Choroid plexus epithelial cell (primary cell): ENCODE measurements at regions not wholly inside any gene's neighbourhood (a gene's known extent, or its start where the extent isn't known, plus 50 kb on each side); places are given as distances from the start of the nearest gene placed in this dataset.
"Not testable (repeated sequence)": the region's sequence is repeated elsewhere in the genome, so short reads cannot be mapped to it uniquely, and the experiment has no call there.

Source experiments
- DNase-seq: peaks from one replicate; pipeline ENCODE4 v3.0.0-alpha.2; 2010; ENCODE audit warnings: low read depth
- H3K4me3 ChIP-seq: 2 replicates; pipeline ENCODE4 v1.5.1; 2011; ENCODE audit warnings: low read depth, mild to moderate bottlenecking, control low read depth, low read length, moderate library complexity
- TF ChIP-seq, protein P1 (sequence below): conservative IDR thresholded peaks from 2 replicates; pipeline ENCODE4 v1.5.1; 2011; ENCODE audit warnings: low read depth, mild to moderate bottlenecking, control low read depth, inconsistent platforms, low read length, moderate library complexity

DNA sequence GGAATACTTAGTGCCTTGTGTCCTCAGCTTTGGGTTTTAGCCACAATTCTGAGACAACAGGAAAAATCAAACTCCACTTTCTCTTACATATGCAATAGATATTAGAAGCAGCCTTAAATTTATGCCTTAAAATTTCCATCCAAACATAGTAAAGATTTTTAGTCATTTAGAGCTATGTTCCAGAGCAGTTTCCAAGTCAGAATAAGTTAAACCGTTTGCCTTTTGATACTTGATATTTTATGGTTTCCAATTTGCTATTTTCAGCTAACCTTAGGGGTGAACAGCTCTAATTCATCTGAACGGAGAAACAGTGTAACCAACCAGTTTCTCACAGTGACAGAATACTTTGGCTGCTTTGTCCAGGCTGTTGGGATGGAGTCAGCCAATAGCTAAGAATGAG, 125.8 kb upstream of the RXFP1 start:
- DNase-seq: no peak
- no peak overlapping the region for H3K4me3 ChIP-seq
- TF ChIP-seq, protein P1, sequence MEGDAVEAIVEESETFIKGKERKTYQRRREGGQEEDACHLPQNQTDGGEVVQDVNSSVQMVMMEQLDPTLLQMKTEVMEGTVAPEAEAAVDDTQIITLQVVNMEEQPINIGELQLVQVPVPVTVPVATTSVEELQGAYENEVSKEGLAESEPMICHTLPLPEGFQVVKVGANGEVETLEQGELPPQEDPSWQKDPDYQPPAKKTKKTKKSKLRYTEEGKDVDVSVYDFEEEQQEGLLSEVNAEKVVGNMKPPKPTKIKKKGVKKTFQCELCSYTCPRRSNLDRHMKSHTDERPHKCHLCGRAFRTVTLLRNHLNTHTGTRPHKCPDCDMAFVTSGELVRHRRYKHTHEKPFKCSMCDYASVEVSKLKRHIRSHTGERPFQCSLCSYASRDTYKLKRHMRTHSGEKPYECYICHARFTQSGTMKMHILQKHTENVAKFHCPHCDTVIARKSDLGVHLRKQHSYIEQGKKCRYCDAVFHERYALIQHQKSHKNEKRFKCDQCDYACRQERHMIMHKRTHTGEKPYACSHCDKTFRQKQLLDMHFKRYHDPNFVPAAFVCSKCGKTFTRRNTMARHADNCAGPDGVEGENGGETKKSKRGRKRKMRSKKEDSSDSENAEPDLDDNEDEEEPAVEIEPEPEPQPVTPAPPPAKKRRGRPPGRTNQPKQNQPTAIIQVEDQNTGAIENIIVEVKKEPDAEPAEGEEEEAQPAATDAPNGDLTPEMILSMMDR: no peak

DNA sequence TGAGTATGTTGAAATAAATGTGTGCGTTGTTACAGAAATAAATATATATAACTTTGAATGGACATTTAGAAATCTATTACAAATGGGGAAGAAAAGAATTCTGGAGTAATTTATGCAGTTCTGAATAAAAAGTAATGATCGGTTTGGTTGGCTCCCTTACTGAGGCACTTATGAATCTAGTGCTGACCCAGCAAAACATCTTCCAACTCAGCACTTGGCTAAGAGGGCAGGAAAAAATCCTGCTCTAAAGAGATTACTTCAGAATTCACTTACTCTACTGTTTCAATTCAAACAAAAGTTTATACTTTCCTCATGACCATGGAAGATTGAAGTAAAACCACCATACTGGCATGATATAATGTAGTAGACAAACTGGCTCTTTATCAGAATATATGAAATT, 123.9 kb upstream of the RXFP1 start:
- no peak for DNase-seq
- H3K4me3 ChIP-seq: no peak overlapping the region
- TF ChIP-seq, protein P1: no peak

DNA sequence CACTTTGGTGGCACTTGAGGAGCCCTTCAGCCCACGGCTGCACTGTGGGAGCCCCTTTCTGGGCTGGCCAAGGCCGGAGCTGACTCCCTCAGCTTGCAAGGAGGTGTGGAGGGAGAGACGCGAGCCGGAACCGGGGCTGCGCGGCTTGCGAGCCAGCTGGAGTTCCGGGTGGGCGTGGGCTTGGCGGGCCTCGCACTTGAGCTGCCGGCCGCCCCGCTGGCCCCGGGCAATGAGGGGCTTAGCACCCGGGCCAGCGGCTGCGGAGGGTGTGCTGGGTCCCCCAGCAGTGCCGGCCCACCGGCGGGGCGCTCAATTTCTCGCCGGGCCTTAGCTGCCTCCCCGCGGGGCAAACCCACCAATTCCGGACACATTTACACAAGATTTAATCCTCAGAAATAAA, 113.7 kb upstream of the RXFP1 start:
- not testable (repeated sequence) for DNase-seq, H3K4me3 ChIP-seq

DNA sequence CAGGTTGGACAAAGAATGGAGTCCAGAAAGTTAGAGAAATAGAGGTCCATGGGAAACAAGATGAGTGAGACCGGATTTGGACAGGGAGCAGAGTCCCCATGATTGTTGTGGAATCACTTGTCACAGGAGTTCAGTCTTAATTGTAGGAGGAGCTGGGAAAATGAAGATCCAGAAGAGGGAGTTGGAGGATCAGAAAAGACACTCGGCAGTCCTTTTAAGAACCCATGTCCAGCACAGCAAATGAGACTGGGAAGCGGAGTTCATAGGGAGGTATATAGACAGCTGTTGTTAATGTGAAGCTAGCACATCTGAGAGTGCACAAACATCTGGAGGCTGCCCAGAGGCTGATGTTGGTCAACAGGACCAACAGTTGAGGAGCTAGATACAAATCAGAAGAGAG, 111.4 kb upstream of the RXFP1 start:
- TF ChIP-seq, protein P1: peak; percentile 52
- H3K4me3 ChIP-seq: no peak overlapping the region
- peak; percentile 74 for DNase-seq

DNA sequence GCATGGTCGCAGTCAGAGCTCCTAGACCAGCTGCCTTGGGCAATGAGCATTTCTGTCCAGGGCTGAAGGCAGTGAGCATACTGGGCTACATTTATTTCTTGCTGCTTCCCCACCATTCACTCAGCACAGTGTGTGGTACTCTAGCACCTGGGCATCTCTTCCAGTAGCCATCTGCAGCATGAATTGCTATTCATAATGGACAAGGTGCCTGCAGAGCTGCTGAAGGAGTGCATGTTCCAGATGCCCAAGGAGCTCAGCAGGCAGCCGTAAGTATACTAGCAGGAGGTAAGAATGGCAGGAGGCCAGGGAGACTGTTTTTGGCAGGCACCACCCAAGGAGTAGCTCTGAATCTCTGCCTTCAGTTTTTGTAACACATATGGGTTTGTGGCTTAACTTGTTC, 110.4 kb upstream of the RXFP1 start:
- TF ChIP-seq, protein P1: no peak
- no peak overlapping the region for H3K4me3 ChIP-seq
- DNase-seq: peak; percentile 47

DNA sequence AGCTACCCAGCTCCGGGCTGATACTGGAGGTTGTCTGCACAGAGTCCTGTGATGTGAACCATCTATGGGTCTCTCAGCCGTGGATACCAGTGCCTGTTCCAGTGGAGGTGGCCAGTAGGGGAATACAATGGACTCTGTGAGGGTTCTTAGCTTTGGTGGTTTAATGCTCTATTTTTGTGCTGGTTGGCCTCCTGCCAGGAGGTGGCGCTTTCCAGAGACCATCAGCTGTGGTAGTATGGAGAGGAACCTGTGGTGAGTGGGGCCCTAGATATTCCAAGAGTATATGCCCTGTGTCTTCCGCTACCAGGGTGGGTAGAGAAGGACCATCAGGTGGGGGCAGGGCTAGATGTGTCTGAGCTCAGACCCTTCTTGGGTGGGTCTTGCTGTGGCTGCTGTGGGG, 103.0 kb upstream of the RXFP1 start:
- not testable (repeated sequence) for H3K4me3 ChIP-seq, DNase-seq

DNA sequence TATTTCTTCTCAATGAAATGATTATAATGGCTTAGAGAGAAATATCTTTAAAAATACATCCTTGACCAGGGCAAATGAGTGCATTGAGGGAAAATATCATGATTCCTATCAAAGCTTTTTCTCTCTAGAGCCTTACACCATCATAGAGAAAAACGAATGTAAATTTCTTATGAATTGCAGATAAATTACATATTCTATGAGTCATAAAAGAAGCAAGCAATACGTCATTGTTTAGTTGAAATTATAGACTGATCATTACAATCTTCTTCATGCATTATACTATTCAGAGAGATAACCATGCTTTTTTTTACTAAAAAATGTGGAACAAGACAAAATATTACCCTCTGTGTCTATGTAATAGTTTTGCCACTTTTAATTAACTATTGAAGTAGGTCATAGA, 100.9 kb upstream of the RXFP1 start:
- no peak for DNase-seq
- TF ChIP-seq, protein P1: no peak
- no peak overlapping the region for H3K4me3 ChIP-seq

DNA sequence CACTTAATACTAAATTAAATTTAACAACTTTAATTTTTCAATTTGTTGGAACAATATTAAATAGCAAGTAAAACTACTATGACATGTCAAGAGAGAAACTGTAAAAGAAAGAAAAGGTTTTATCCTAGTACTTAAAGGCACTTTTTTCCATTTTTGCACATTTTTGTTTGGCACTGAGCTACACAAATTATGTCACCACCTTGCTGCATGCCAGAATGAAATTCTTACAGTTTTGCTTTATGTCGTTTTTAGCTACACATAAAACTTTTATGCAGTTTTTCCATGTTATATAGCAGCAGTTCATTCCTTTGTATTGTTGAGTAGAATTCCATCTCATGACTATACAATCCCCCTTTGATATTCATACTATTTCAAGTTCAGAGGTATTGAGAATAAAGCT, 99.1 kb upstream of the RXFP1 start:
- H3K4me3 ChIP-seq: no peak overlapping the region
- no peak for DNase-seq
- TF ChIP-seq, protein P1: no peak
